ENCODE measurements at regions not wholly inside any gene's neighbourhood (a gene's known extent, or its start where the extent isn't known, plus 50 kb on each side); places are given as distances from the start of the nearest gene placed in this dataset.

GRCh38 chr2:57080035-57080434, 896.2 kb downstream of the CCDC85A start:
- H3K4me3 ChIP-seq = no peak overlapping the region
- H3K4me1 ChIP-seq (ENCODE audit: insufficient read depth) = no peaks in the 10 kb centered on the region
- DNase-seq = no peak
- no peak overlapping the region for H3K27ac ChIP-seq
- no peak for TF ChIP-seq CTCF (IDR thresholded peaks at IDR 0.05)
- no peak for TF ChIP-seq POLR2A (IDR thresholded peaks at IDR 0.05)
- TF ChIP-seq EP300 (IDR thresholded peaks at IDR 0.05) = no peak
- no peaks in the 10 kb centered on the region for H3K27me3 ChIP-seq
- H3K36me3 ChIP-seq = no peaks in the 10 kb centered on the region
- no peaks in the 10 kb centered on the region for H3K9me3 ChIP-seq
- intact Hi-C loops (cut with DNase I) = no loop called here

- WGBS, 3 donors = 94 to 95% (median 95%) methylated on average over 21 of the region's 21 CpGs
Measured at GRCh38 chr2:57084697-57085281, 901.0 kb downstream of the CCDC85A start.

GRCh38 chr2:57093020-57093419, 909.2 kb downstream of the CCDC85A start:
- H3K27me3 ChIP-seq = no peaks in the 10 kb centered on the region
- no peaks in the 10 kb centered on the region for H3K4me1 ChIP-seq (ENCODE audit: insufficient read depth)
- no peak for TF ChIP-seq POLR2A (IDR thresholded peaks at IDR 0.05)
- TF ChIP-seq EP300 (IDR thresholded peaks at IDR 0.05) = no peak
- TF ChIP-seq CTCF (IDR thresholded peaks at IDR 0.05) = no peak
- DNase-seq = no peak
- H3K27ac ChIP-seq = no peak overlapping the region
- H3K9me3 ChIP-seq = no peaks in the 10 kb centered on the region
- H3K36me3 ChIP-seq = no peaks in the 10 kb centered on the region
- intact Hi-C loops (cut with DNase I) = no loop called here
- no peak overlapping the region for H3K4me3 ChIP-seq

More at GRCh38 chr2:57084697-57085281, 901.0 kb downstream of the CCDC85A start:
- no peaks in the 10 kb centered on the region for H3K9me3 ChIP-seq
- H3K27me3 ChIP-seq = no peaks in the 10 kb centered on the region
- no peaks in the 10 kb centered on the region for H3K36me3 ChIP-seq
- TF ChIP-seq POLR2A (IDR thresholded peaks at IDR 0.05) = no peak
- no peak for TF ChIP-seq EP300 (IDR thresholded peaks at IDR 0.05)
- no peak for TF ChIP-seq CTCF (IDR thresholded peaks at IDR 0.05)
- no peaks in the 10 kb centered on the region for H3K4me1 ChIP-seq (ENCODE audit: insufficient read depth)
- no peak overlapping the region for H3K4me3 ChIP-seq
- DNase-seq = no peak
- intact Hi-C loops (cut with DNase I) = no loop called here
- H3K27ac ChIP-seq = no peak overlapping the region

DNA sequence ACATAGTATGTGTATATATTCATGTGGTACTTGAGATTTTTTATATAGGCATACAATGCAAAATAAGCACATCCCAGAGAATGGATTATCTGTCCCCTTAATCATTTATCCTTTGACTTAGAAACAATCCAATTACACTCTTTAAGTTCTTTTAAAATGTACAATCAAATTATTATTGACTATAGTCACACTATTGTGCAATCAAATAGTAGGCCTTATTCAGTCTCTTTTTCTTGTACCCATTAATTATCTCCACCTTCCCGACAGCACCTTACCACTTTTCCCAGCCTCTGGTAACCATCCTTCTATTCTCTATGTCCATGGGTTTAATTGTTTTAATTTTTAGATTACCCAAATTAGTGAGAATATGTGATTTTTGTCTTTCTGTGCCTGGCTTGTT, 914.1 kb downstream of the CCDC85A start:
- intact Hi-C loops (cut with DNase I) = no loop called here
- no peaks in the 10 kb centered on the region for H3K9me3 ChIP-seq
- TF ChIP-seq EP300 (IDR thresholded peaks at IDR 0.05) (no peak), CTCF (IDR thresholded peaks at IDR 0.05) (no peak), POLR2A (IDR thresholded peaks at IDR 0.05) (no peak)
- no peak overlapping the region for H3K4me3 ChIP-seq
- DNase-seq = no peak
- no peaks in the 10 kb centered on the region for H3K36me3 ChIP-seq
- 87 to 97% (median 91%) methylated on average over 1 of the region's 1 CpG for WGBS, 3 donors
- no peaks in the 10 kb centered on the region for H3K4me1 ChIP-seq (ENCODE audit: insufficient read depth)
- no peak overlapping the region for H3K27ac ChIP-seq
- H3K27me3 ChIP-seq = no peaks in the 10 kb centered on the region

All from ovary (tissue), 7 donors.